Stimulated activated naive CD4-positive, alpha-beta T cell (primary cell): ENCODE measurements at regions not wholly inside any gene's neighbourhood (a gene's known extent, or its start where the extent isn't known, plus 50 kb on each side); places are given as distances from the start of the nearest gene placed in this dataset.
A peak's percentile ranks its signal among the peaks of the same experiment; 100 is the strongest.

Experiments used
- DNase-seq, 6 experiments: peaks; one replicate each; lab custom pipeline; 2025; lab: John Stamatoyannopoulos, UW

DNA sequence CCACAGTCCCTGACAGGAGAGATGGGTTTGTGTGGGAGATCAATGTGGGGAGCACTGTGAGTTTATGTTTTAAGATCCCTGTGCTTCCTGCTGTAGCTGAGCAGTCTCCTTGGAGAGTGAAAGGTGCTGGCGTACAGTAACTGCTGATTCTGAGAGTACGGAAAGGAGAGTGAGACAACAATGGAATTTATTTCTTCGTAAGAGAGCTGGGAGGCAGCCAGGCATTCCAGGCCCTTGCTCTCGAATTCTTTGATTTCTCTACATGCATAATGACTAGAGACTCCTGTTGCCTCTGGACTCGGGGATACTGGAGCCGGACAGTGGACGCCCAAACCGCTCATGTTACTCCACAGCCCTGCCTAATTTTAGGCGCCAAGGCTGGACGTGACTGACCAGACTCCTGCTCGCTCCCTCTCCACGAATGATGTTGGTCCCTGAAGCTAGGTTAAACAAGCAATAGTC is 131.0 kb upstream of the PHACTR1 start:
- DNase-seq = no peak

DNA sequence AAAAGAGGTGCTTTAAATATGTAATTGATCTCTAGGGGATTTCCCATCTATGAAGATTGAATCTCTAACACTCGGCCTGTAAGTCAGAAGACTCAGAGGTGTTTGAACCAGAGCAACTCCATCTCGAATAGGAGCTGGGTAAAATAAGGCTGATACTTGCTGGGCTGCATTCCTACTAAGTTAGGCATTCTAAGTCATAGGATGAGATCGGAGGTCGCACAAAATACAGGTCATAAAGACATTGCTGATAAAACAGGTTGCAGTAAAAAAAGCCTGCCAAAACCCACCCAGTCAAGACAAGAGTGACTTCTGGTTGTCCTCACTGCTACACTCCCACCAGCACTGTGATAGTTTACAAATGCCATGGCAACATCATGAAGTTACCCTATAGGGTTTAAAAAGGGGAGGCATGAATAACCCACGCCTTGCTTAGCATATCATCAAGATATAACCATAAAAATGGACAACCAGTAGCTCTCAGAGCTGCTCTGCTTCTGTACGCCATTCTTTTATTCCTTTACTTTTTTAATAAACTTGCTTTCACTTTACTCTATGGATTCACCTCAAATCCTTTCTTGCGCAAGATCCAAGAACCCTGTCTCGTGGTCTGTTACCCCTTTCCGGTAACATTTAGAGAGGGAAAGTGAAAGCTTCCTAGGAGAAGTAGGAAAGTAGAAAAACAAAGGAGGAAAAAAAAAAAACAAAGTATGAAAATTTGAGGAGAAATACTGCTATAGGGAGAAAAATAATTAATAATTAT is 129.7 kb upstream of the PHACTR1 start:
- no peak for DNase-seq

DNA sequence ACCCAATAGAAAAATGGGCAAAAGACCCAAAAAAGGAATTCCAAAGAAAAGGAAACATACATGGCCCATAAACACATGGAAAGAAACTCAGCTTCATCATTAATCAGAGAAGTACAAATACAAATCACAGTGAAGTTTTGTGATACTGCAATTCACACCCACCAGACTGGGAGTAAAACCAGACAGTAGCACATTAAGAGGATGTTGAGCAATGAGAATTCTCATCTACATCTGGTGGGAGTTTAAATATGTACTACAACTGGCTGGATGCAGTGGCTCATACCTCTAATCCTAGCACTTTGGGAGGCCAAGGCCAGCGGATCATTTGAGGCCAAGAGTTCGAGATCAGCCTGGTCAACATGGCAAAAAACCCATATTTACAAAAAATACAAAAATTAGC is 125.7 kb upstream of the PHACTR1 start:
- no peak for DNase-seq

DNA sequence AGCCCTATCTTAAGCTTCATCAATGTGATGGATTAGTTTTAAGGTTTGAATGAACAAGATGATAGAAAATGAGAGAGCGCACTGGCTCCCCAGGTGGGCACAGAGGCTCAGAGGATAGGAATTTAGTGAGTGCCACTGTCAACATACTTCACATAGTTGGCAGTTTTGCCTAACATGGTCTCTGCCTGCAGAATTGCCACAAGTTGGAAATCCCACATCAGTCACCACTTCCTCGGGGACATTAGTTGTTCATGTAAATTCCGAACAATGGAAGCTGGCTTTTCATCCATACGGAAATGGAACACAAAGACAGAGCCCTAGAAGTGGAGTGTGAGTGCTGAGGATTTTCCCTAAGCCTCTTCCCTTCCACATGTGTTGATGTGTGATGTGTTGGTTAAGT is 123.9 kb upstream of the PHACTR1 start:
- no peak for DNase-seq

DNA sequence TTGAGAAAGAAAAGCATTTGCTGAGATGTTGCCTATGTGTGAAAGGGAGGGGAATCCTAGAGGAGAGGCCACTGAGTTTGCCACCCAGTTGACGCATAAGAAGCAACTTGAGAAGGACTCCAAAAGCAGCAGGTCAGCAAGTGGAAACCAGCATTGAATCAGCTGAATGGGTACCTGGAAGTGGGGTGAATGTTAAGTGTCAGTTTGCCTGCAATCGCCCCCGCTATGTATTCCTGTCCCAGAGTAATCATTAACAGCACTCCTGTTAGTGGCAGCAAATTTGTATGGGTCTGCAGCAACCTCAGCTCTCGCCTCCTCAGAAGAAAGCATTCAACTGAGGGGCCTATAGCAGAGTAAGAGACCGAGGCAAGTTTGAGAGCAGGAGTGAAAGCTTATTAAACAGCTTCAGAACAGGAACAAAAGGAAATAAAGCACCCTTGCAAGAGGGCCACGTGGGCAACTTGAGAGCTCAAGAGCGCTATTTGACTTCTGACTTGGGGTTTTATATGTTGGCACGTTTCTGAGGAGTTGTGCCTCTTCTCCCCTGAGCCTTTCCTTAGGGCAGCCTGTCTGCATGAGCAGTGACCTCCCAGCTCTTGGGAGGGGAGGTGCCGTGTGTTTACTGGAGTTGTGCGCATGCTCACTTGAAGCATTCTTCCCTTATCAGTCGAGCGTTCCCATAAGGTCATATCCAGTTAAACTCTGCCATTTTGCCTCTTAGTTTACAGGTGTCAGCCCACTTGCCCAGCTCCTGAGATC is 122.6 kb upstream of the PHACTR1 start:
- DNase-seq = no peak

DNA sequence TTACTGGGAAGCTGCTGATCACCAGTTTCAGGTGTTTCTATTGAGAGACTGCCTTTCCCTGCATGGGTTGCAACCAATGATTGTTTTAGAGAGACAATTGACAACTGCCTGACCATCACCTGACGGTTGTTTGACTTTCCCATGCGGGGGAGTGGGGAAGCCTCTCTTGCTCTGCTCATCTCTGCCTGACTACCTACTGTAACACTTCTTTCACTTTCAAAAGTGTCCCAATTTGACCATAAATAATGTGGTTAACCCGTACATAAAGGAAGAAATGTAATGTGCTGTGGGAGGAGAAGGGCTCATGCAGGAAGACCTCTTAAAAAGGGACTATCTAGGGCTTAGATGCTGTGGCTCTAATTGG is 122.1 kb upstream of the PHACTR1 start:
- no peak for DNase-seq

DNA sequence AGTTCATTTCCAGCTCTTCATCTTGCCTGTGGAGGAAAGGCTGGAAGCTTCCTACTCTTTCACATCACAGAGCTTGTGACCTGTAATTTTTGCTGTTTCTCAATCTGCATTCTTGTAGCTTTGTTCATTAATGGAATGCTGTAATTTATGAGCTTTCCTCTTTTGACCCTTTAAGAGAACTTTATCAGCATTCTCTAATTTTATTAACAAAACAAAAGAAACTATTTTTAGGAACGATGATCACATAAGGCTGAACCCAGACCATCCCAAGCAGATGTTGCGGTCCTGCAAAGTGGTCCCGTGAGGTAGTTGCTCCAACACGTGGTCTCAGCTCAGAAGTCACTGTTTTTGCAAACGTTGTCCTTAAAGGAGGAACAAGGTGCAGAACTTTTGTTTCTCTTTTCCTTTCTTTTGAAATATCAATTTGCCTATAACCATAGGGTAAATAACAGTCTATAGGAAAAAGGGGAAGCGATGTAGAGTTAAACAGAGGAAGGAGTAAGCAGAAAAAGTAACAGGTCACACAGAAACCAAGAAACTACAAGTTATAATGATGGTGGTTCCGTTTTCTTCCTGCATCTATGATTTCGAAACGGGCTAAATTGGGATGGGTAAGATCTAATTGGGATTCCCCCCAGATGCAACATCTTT is 121.3 kb upstream of the PHACTR1 start:
- DNase-seq = no peak

DNA sequence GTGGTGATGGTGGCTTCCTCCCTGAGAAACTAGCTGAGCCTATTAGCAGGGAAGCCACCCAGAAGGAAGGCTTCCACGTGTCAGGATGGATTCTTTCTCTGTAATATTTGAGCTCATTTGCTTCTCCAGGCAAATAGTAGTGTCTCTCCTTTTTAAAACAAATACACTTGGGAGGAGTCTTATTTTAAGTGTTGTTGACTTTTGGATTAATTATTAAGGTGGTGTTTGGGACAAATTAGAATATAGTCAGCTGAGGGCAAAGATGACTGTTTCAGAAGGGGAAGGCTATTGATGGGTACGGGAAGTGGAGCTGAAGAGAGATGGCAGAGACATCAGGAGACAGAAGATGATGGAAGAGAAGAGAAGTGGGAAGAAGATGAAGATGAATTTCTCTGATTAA is 119.8 kb upstream of the PHACTR1 start:
- DNase-seq = no peak

DNA sequence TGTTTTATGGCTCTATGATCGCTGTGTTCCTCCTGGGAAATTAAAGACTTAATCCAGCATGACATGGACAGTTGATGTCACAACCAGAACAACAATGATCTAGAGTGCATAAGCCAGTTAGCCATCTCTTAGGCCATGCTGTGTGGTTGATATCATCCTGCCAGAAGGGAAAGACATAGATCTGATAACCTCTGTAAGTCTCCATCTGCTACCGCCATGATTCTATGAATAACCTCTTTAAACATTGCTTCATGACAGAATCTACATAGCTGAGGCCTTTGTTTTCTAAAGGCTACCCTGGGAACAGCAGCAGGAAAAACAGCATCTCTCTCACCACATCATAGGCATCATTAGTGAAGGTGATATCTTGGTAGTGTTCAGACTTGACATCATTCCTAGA is 117.6 kb upstream of the PHACTR1 start:
- no peak for DNase-seq

DNA sequence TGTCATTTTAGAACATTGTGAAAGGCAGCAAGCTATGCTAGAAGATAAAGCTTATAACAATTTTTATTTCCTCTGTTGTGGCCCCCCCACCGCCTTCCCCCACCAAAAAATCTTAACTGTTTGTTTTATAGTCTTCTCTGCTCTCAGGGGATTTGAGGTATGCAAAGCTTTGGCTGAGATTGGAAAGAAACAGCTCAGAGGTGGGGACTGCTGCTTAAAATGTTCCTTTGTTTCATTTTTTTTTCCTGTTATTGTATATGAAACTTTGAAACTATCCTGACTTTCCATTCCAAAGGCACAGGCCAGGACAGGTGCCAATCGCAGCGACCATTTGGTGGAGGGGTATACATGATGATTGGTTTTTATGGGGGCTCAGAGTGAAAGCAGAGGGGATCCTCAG is 114.7 kb upstream of the PHACTR1 start:
- no peak for DNase-seq

DNA sequence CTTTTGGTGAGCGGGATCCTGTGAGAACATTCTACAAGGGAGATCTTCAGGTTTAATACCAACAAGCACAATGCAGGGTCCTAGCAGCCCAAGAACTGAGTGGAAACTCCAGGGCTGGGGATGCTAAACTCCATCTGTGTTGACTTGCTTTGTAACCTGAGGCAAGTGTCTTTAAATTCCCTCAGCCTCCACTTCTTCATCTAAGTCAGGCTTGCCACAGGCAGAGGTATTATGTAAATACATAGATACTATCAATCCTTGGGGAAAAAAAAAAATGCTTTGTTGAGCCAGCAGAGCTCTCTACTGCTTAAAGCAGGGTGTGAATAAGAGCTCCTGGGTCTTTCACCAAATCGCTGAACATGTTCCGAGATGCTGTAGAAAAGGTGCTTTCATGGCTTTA is 114.2 kb upstream of the PHACTR1 start:
- no peak for DNase-seq

DNA sequence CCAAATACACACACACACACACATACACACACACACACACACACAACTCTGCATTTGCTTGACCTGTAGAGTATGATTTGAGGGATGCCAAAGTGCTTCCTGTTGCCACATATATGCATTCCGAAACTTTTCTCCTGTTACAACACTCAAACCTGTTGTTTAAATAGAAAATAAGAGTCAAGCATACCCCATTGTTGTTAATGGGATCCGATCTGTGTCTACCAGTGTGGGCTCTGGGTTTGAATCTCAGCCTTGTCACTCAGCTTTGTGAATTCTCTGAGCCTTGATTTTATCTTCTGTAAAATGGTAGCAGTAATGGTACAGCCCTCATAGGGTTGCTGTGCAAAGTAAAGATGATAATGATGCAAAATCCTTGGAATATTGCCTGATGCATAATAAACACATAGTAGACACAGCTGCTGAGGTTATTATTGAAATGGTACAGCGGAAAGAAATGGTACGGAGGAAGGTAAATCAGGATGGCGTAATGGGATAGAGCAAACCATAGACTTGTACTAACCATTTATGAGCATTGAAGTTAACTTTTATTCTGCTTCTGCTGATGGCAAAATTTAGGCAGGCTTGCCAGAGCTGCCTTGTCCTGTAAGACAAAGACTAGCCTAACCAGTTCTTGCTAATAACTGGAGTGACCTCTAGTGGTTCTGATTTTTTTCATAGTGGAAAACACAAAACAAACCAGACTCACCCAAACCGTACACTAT is 113.5 kb upstream of the PHACTR1 start:
- DNase-seq = no peak

DNA sequence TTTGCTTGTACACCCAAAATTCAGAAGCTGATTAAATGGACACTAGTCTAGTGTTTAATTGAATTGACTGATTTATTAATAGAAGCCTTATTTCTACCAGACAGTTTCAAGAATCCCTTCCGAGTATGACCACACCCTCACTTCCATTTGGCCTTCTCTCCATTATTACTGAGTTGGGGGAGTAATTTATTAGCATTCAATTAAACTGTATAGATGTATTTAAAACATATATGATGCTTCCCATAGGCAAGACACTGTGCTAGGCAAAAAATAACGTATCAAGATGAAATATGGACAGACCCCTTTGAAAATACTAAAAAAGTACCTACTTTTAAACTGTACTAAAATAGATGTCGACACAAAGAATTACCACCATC is 112.9 kb upstream of the PHACTR1 start:
- no peak for DNase-seq

DNA sequence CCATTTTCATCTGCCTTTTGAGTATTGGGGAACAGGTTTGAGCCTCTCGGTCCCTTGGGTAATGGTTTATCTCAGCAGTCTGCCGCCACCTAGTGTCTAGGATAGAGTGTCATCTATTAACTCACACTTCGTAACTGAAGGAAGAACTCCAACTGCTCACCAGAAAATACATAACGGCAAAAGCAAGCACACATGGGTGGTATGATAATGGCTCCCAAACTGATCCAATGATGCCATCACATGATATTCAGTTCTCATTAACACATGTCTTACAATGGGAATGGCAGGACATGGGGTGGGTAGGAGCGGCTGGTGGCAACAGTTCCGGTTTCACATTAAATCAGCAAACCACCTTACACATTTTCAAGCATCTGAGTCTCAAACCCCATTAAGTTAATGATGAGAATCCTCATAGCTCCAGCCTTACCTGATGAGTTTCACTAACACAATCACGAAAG is 110.7 kb upstream of the PHACTR1 start:
- peak in 3 of 6 experiments; percentile 1 to 34 (median 6) for DNase-seq

DNA sequence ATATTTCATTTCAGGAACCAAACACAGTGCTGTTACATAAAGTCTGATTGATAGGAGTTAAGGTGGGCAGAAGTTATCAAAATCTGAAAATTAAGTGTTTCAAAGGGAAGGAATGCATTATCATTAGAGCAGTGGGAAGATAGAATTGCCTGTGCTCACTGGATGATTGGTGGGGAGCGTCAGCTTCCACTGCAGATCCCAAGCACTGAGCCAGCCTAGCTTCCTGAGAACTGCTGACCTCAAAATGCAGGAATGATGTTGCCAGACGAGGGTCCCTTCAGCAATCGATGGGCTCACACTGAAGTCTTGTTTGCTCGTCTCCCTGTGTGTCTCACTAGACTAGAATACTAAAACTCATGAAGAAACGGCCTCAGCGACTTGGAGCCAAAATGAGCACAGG is 110.0 kb upstream of the PHACTR1 start:
- no peak for DNase-seq

DNA sequence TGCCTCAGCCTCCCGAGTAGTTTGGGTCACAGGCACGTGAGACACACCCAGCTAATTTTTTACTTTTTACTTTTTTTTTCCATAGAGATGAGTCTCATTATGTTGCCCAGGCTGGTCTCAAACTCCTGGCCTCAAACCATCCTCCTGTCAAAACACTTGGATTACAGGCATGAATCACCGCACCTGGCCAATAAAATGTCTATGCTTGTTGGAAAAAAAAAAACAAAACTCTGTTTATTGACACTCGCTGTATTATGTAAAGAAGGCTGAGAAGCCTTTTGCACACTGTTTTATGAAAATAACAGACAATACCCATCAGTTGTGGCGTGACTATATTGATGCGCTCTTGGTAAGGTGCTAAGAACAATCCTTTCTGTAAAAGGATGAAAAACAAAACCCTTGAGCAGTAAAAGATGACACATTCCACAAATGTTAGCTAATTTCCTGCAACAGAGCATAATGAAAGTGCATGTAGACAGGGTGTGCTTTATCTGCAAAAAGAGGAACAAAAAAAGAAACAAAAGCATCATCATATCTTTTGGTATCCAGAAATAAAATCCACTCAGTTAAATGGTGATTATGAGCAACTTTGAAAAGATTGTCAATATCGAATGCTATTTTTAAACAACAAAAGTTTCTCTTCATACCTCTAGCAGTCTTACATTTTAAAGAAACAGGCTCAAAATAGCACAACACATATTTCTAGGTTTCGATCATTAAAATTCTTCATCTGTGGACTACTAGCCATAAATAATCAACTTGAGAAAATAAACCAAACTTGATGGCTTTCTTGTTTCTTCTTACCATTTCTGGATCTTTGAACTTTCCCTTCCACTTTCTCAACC is 108.3 kb upstream of the PHACTR1 start:
- no peak for DNase-seq

DNA sequence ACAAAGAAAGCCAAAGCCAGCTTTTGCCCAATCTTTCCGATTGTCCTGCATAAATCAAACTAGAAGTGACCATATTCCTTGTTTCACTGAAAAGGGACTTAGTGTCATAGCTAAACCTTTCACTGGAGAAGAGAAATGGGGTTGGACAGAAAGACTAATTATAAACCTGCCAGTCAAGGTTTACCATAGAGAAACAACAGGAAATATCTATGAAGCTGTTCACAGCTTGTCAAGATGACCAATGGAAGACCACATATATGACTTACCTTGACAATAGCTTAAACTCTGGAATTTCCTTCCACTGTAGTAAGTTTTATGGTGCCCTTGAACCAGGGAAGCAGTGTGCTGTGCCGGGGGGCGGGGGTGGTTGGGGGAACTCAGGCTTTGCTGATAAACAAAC is 107.7 kb upstream of the PHACTR1 start:
- DNase-seq = no peak

DNA sequence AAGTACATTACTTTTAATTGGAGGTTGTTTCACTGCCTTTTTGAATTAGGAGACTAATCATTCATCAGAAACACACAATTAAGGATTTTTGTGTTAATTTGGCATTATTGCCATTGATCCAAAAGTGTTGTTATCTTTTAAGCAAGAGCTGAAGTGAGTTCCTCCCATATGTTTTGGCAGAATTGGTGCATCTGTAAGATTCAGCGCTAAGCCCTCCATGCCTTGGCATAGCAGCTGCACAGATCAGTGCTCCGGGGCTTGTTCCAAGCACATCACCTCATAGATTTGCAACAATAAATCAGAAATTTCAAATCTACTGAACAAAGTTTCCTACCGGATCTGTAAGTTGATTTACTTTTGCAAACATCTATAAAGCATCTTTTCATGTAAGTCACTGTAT is 106.8 kb upstream of the PHACTR1 start:
- DNase-seq = no peak

DNA sequence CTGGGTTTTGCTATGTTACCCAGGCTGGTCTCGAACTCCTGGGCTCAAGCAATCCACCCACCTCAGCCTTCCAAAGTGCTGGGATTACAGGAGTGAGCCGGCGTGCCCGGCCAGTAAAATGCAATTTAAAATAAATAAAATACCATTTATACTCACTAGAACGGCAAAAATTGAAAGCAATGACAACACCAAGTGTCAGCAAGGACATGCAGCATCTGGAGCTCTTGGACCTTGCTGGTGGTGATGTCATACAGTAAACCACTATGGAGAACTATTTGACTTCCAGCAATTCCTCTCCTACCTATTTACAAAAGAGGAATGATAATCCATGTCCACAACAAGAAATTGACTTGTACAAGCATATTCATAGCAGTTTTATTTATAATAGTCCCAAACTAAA is 105.7 kb upstream of the PHACTR1 start:
- DNase-seq = no peak

DNA sequence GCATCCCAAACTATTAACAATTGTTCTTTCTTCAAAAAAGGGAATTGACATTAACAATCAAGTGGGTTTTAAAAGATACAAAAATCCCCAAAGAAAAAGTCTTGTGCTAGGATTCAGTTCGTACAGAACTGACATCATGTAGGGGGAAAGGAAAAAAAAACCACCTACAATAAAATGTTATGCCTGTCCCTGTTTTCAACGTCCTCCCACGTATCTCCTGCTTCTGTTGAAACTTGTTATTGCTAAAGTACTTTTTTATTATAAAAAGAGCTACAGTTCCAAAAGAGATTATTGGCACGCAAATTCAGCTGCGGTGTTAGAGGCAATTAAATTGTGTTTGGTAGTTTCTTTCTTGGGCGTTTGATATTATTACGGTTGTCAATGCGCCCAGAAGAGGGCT is 102.8 kb upstream of the PHACTR1 start:
- DNase-seq = no peak

DNA sequence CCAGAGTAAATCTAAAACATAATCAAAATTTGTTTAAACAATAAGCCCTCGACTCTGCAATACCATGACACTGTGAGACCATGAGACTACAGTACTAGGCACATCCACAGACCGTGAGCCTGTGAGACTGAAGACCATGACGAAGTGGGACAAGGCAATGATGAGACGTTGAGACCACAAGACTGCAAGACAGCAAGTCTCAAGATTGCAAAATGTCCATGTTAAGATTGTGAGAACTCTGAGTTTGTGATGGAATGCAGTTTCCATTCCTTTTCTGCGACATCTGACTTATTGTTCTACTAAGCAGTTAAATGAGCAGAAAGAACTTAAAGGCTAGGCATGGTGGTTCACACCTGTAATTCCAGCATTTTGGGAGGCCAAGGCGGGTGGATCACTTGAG is 102.1 kb upstream of the PHACTR1 start:
- no peak for DNase-seq

DNA sequence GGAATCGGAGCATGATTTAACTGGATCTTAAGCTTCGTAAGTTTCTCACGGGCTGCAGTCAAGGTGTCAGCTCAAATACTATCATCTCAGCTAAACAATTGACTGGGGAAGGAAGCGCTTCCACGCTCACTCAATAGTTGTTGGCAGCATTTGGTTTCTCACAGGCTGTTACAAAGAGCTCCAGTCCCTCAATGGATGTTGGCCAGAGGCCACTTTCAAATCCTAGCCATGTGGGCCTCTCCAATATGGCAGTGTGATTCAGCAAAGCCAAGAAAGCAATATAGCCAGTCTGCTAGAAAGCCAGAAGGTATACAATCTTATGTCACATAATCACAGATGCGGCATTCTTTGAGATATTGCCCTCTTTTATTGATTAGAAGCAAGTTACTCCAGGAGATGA is 98.3 kb upstream of the PHACTR1 start:
- no peak for DNase-seq
